ENCODE measurements at regions not wholly inside any gene's neighbourhood (a gene's known extent, or its start where the extent isn't known, plus 50 kb on each side); places are given as distances from the start of the nearest gene placed in this dataset.

- H2AK5ac ChIP-seq (ENCODE audit: low read length), result no peak overlapping the region
- no peak overlapping the region for H3K14ac ChIP-seq (ENCODE audit: low read length)
- H4K8ac ChIP-seq (ENCODE audit: low read depth, low read length), result no peak overlapping the region
- no peaks in the 10 kb centered on the region for H3K79me2 ChIP-seq (ENCODE audit: control insufficient read depth, insufficient read depth, low read length, poor library complexity)
- H3K4me2 ChIP-seq (ENCODE audit: low read length), result no peak overlapping the region
- no CpG with 5 or more reads among the region's 1 CpG for WGBS (ENCODE audit: extremely low coverage, insufficient coverage, insufficient read length)
- H3K36me3 ChIP-seq (ENCODE audit: control insufficient read depth in 1 of 2, insufficient read depth in 2 of 2, low read length in 2 of 2), result no peaks in the 10 kb centered on the region
- H2BK12ac ChIP-seq (ENCODE audit: low read length), result no peak overlapping the region
- no peak overlapping the region for H3K4ac ChIP-seq (ENCODE audit: low read depth, low read length)
- H3K9me3 ChIP-seq (ENCODE audit: insufficient read depth, low read depth, low read length), result no peaks in the 10 kb centered on the region
- no peak overlapping the region for H3K18ac ChIP-seq (ENCODE audit: low read length)
- no peaks in the 10 kb centered on the region for H3K79me1 ChIP-seq (ENCODE audit: low read length)
- no peak overlapping the region for H4K91ac ChIP-seq (ENCODE audit: low read depth, low read length)
- H2AFZ ChIP-seq (ENCODE audit: insufficient read depth, low read length, poor library complexity), result no peak overlapping the region
- H3K9ac ChIP-seq (ENCODE audit: low read length), result no peak overlapping the region
- no peaks in the 10 kb centered on the region for H3K27me3 ChIP-seq (ENCODE audit: insufficient read depth, low read length)
- H3K4me3 ChIP-seq (ENCODE audit: low read depth, low read length), result no peak overlapping the region
- no peak overlapping the region for H3K27ac ChIP-seq (ENCODE audit: low read depth, low read length)
- no peak overlapping the region for H2BK5ac ChIP-seq (ENCODE audit: low read depth, low read length, poor library complexity)
- H3K4me1 ChIP-seq (ENCODE audit: control insufficient read depth in 1 of 2, insufficient read depth in 2 of 2, low read length in 2 of 2), result no peaks in the 10 kb centered on the region
- DNase-seq, result no peak
- H3K23ac ChIP-seq (ENCODE audit: low read length), result no peak overlapping the region
- H2BK120ac ChIP-seq (ENCODE audit: insufficient read depth, low read length, poor library complexity), result no peak overlapping the region
- no peak overlapping the region for H4K12ac ChIP-seq (ENCODE audit: low read depth, low read length)
These were observed 155.8 kb upstream of the KLF7 start for GRCh38 chr2:207321514-207321913.

DNA sequence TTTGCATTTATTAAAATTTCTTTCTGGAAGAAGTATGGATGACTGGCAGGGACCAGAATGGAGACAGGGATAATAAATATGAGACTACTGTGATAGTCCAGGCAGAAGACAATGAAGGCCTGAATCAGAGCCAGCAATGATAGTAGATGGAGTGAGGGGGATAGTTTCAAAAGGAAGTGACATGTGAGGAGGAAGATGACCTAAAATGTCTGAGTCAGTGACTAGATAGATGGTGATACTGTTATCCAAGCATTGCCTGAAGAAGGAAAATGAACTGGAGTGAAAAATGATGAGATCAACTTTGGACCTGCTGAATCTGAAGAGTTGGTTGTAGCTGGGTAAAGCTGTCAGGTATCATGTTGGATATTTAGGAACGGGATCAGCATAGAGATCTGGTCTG, 158.3 kb upstream of the KLF7 start:
- DNase-seq, result no peak
- Histone ChIP-seq H3K4me1 (ENCODE audit: control insufficient read depth in 1 of 2, insufficient read depth in 2 of 2, low read length in 2 of 2) (no peaks in the 10 kb centered on the region), H3K18ac (ENCODE audit: low read length) (no peak overlapping the region), H3K27ac (ENCODE audit: low read depth, low read length) (no peak overlapping the region), H3K9me3 (ENCODE audit: insufficient read depth, low read depth, low read length) (no peaks in the 10 kb centered on the region), H3K36me3 (ENCODE audit: control insufficient read depth in 1 of 2, insufficient read depth in 2 of 2, low read length in 2 of 2) (no peaks in the 10 kb centered on the region), H3K79me1 (ENCODE audit: low read length) (no peaks in the 10 kb centered on the region), H3K4ac (ENCODE audit: low read depth, low read length) (no peak overlapping the region), H3K9ac (ENCODE audit: low read length) (no peak overlapping the region), H4K91ac (ENCODE audit: low read depth, low read length) (no peak overlapping the region), H4K12ac (ENCODE audit: low read depth, low read length) (no peak overlapping the region), H2BK120ac (ENCODE audit: insufficient read depth, low read length, poor library complexity) (no peak overlapping the region), H3K4me2 (ENCODE audit: low read length) (no peak overlapping the region), H3K23ac (ENCODE audit: low read length) (no peak overlapping the region), H4K8ac (ENCODE audit: low read depth, low read length) (no peak overlapping the region), H3K14ac (ENCODE audit: low read length) (no peak overlapping the region), H2BK12ac (ENCODE audit: low read length) (no peak overlapping the region), H2BK5ac (ENCODE audit: low read depth, low read length, poor library complexity) (no peak overlapping the region), H2AFZ (ENCODE audit: insufficient read depth, low read length, poor library complexity) (no peak overlapping the region), H3K27me3 (ENCODE audit: insufficient read depth, low read length) (no peaks in the 10 kb centered on the region), H3K4me3 (ENCODE audit: low read depth, low read length) (no peak overlapping the region), H2AK5ac (ENCODE audit: low read length) (no peak overlapping the region), H3K79me2 (ENCODE audit: control insufficient read depth, insufficient read depth, low read length, poor library complexity) (no peaks in the 10 kb centered on the region)
- no CpG with 5 or more reads among the region's 1 CpG for WGBS (ENCODE audit: extremely low coverage, insufficient coverage, insufficient read length)

GRCh38 chr2:207327513-207327912, 161.8 kb upstream of the KLF7 start:
- H2BK120ac ChIP-seq (ENCODE audit: insufficient read depth, low read length, poor library complexity), result no peak overlapping the region
- H3K14ac ChIP-seq (ENCODE audit: low read length), result no peak overlapping the region
- H3K27ac ChIP-seq (ENCODE audit: low read depth, low read length), result no peak overlapping the region
- no peak overlapping the region for H2AFZ ChIP-seq (ENCODE audit: insufficient read depth, low read length, poor library complexity)
- no peaks in the 10 kb centered on the region for H3K27me3 ChIP-seq (ENCODE audit: insufficient read depth, low read length)
- no peak overlapping the region for H4K8ac ChIP-seq (ENCODE audit: low read depth, low read length)
- no peak overlapping the region for H3K4me2 ChIP-seq (ENCODE audit: low read length)
- no peak overlapping the region for H3K4me3 ChIP-seq (ENCODE audit: low read depth, low read length)
- no peaks in the 10 kb centered on the region for H3K79me2 ChIP-seq (ENCODE audit: control insufficient read depth, insufficient read depth, low read length, poor library complexity)
- H3K4me1 ChIP-seq (ENCODE audit: control insufficient read depth in 1 of 2, insufficient read depth in 2 of 2, low read length in 2 of 2), result peaks cover 0 to 4% of the 10 kb centered on the region in 2 experiments
- H3K9me3 ChIP-seq (ENCODE audit: insufficient read depth, low read depth, low read length), result no peaks in the 10 kb centered on the region
- H4K91ac ChIP-seq (ENCODE audit: low read depth, low read length), result no peak overlapping the region
- DNase-seq, result no peak
- H3K9ac ChIP-seq (ENCODE audit: low read length), result no peak overlapping the region
- WGBS (ENCODE audit: extremely low coverage, insufficient coverage, insufficient read length), result no CpG with 5 or more reads among the region's 1 CpG
- no peak overlapping the region for H2AK5ac ChIP-seq (ENCODE audit: low read length)
- peaks cover 3% of the 10 kb centered on the region for H3K79me1 ChIP-seq (ENCODE audit: low read length)
- no peak overlapping the region for H2BK5ac ChIP-seq (ENCODE audit: low read depth, low read length, poor library complexity)
- H4K12ac ChIP-seq (ENCODE audit: low read depth, low read length), result no peak overlapping the region
- no peak overlapping the region for H3K4ac ChIP-seq (ENCODE audit: low read depth, low read length)
- no peak overlapping the region for H3K23ac ChIP-seq (ENCODE audit: low read length)
- H2BK12ac ChIP-seq (ENCODE audit: low read length), result no peak overlapping the region
- H3K18ac ChIP-seq (ENCODE audit: low read length), result no peak overlapping the region
- no peaks in the 10 kb centered on the region for H3K36me3 ChIP-seq (ENCODE audit: control insufficient read depth in 1 of 2, insufficient read depth in 2 of 2, low read length in 2 of 2)

GRCh38 chr2:207328944-207329386, 163.2 kb upstream of the KLF7 start:
- Histone ChIP-seq H3K14ac (ENCODE audit: low read length) (no peak overlapping the region), H2BK5ac (ENCODE audit: low read depth, low read length, poor library complexity) (no peak overlapping the region), H3K79me1 (ENCODE audit: low read length) (peaks cover 4% of the 10 kb centered on the region), H4K12ac (ENCODE audit: low read depth, low read length) (no peak overlapping the region), H2AK5ac (ENCODE audit: low read length) (no peak overlapping the region), H4K91ac (ENCODE audit: low read depth, low read length) (no peak overlapping the region), H3K23ac (ENCODE audit: low read length) (no peak overlapping the region), H3K36me3 (ENCODE audit: control insufficient read depth in 1 of 2, insufficient read depth in 2 of 2, low read length in 2 of 2) (no peaks in the 10 kb centered on the region), H2BK12ac (ENCODE audit: low read length) (no peak overlapping the region), H3K9me3 (ENCODE audit: insufficient read depth, low read depth, low read length) (no peaks in the 10 kb centered on the region), H2BK120ac (ENCODE audit: insufficient read depth, low read length, poor library complexity) (no peak overlapping the region), H3K27me3 (ENCODE audit: insufficient read depth, low read length) (no peaks in the 10 kb centered on the region), H3K4me2 (ENCODE audit: low read length) (no peak overlapping the region), H3K9ac (ENCODE audit: low read length) (no peak overlapping the region), H3K4ac (ENCODE audit: low read depth, low read length) (no peak overlapping the region), H3K27ac (ENCODE audit: low read depth, low read length) (no peak overlapping the region), H3K79me2 (ENCODE audit: control insufficient read depth, insufficient read depth, low read length, poor library complexity) (no peaks in the 10 kb centered on the region), H2AFZ (ENCODE audit: insufficient read depth, low read length, poor library complexity) (no peak overlapping the region), H4K8ac (ENCODE audit: low read depth, low read length) (no peak overlapping the region), H3K18ac (ENCODE audit: low read length) (no peak overlapping the region), H3K4me1 (ENCODE audit: control insufficient read depth in 1 of 2, insufficient read depth in 2 of 2, low read length in 2 of 2) (peaks cover 2 to 4% of the 10 kb centered on the region in 2 experiments), H3K4me3 (ENCODE audit: low read depth, low read length) (no peak overlapping the region)
- no peak for DNase-seq
- WGBS (ENCODE audit: extremely low coverage, insufficient coverage, insufficient read length), result no CpG with 5 or more reads among the region's 1 CpG

Measured in trophoblast cell (in vitro differentiated cells and primary cell).